GM23338 (cell line): ENCODE measurements at regions not wholly inside any gene's neighbourhood (a gene's known extent, or its start where the extent isn't known, plus 50 kb on each side); places are given as distances from the start of the nearest gene placed in this dataset.

ENCODE experiments used
- ATAC-seq: fragments of 200-7000 bp; cut with Tn5 transposase; 3 replicates; pipeline ENCODE4 v1.9.1; 2020
- DNase-seq: peaks from one replicate; pipeline ENCODE4 v3.0.0-alpha.2; 2015; ENCODE audit warnings: low spot score
- H2AFZ ChIP-seq: fragments of 200-600 bp; sonication (generic); 2 replicates; pipeline ENCODE4 v1.8.0; 2016; ENCODE audit warnings: antibody characterized with exemption, mild to moderate bottlenecking, moderate library complexity
- H3F3A ChIP-seq: fragments of 200-600 bp; sonication (generic); replicated peaks from 2 replicates; pipeline ENCODE4 v1.8.0; 2017; ENCODE audit warnings: antibody characterized with exemption, mixed run types, low read depth
- H3K27ac ChIP-seq: fragments of 200-600 bp; sonication (generic); 2 replicates; pipeline ENCODE4 v1.6.1; 2016; ENCODE audit warnings: low read depth
- H3K27me3 ChIP-seq: fragments of 200-600 bp; sonication (generic); 2 replicates; pipeline ENCODE4 v1.8.0; 2016; ENCODE audit warnings: mild to moderate bottlenecking, mixed run types, moderate library complexity; ENCODE audit not compliant: insufficient read depth
- H3K36me3 ChIP-seq: fragments of 200-600 bp; sonication (generic); 2 replicates; pipeline ENCODE4 v1.8.0; 2016; ENCODE audit warnings: mild to moderate bottlenecking; ENCODE audit not compliant: insufficient read depth
- H3K4me1 ChIP-seq: fragments of 200-600 bp; sonication (generic); 2 replicates; pipeline ENCODE4 v1.8.0; 2016; ENCODE audit warnings: mild to moderate bottlenecking, moderate library complexity; ENCODE audit not compliant: insufficient read depth
- H3K4me2 ChIP-seq: fragments of 200-600 bp; sonication (generic); 2 replicates; pipeline ENCODE4 v1.7.1; 2017; ENCODE audit warnings: mixed run types
- H3K4me3 ChIP-seq: fragments of 200-600 bp; sonication (generic); 2 replicates; pipeline ENCODE4 v1.6.1; 2016; ENCODE audit warnings: mixed run types
- H3K79me2 ChIP-seq: fragments of 200-600 bp; sonication (generic); replicated peaks from 2 replicates; pipeline ENCODE4 v1.8.0; 2017; ENCODE audit warnings: mild to moderate bottlenecking; ENCODE audit not compliant: insufficient read depth
- H3K9me2 ChIP-seq: fragments of 200-600 bp; sonication (generic); 2 replicates; pipeline ENCODE4 v1.8.0; 2017; ENCODE audit not compliant: insufficient read depth
- H4K20me1 ChIP-seq: fragments of 200-600 bp; sonication (generic); replicated peaks from 2 replicates; pipeline ENCODE4 v1.8.0; 2017; ENCODE audit warnings: mild to moderate bottlenecking; ENCODE audit not compliant: insufficient read depth
- H3K27ac Mint-ChIP-seq: 2 replicates; pipeline ENCODE4 v1.8.0; 2020; ENCODE audit warnings: inconsistent platforms, mild to moderate bottlenecking, moderate library complexity, mixed read lengths
- H3K27me3 Mint-ChIP-seq: 3 replicates; pipeline ENCODE4 v1.8.0; 2022; ENCODE audit warnings: low read depth, mild to moderate bottlenecking, moderate library complexity, mixed read lengths, inconsistent platforms; ENCODE audit not compliant: insufficient read depth, poor library complexity
- H3K36me3 Mint-ChIP-seq: 3 replicates; pipeline ENCODE4 v1.8.0; 2021; ENCODE audit warnings: low read depth, mild to moderate bottlenecking, inconsistent platforms, moderate library complexity, mixed read lengths
- H3K4me1 Mint-ChIP-seq: 3 replicates; pipeline ENCODE4 v1.8.0; 2020; ENCODE audit warnings: mild to moderate bottlenecking, inconsistent platforms, mixed read lengths
- H3K4me3 Mint-ChIP-seq: 3 replicates; pipeline ENCODE4 v1.8.0; 2021; ENCODE audit warnings: moderate library complexity, mild to moderate bottlenecking, inconsistent platforms, mixed read lengths
- H3K9me3 Mint-ChIP-seq: 3 replicates; pipeline ENCODE4 v1.8.0; 2020; ENCODE audit warnings: moderate library complexity, mild to moderate bottlenecking, inconsistent platforms, mixed read lengths
- CREB1 ChIP-seq: fragments of 250-450 bp; sonication (Bioruptor Pico); IDR thresholded peaks from 2 replicates; pipeline ENCODE4 v1.5.0; 2020; ENCODE audit warnings: low read depth, mild to moderate bottlenecking, moderate library complexity
- CTCF ChIP-seq, 2 experiments: fragments of 200-600 bp in 1 of 2; sonication (generic) in 1 of 2; conservative IDR thresholded peaks; 2 replicates each; pipeline versions ENCODE4 v1.5.1 to v1.6.1; 2016 to 2017; ENCODE audit warnings: antibody characterized with exemption in 2 of 2, low read depth in 2 of 2, mild to moderate bottlenecking in 2 of 2, moderate library complexity in 1 of 2
- ETS1 ChIP-seq: IDR thresholded peaks from 2 replicates; pipeline ENCODE4 v1.6.1; 2016; ENCODE audit warnings: antibody characterized with exemption
- EZH2 ChIP-seq: fragments of 200-600 bp; sonication (generic); IDR thresholded peaks from one replicate; pipeline ENCODE4 v1.8.0; 2017; ENCODE audit warnings: antibody characterized with exemption, mild to moderate bottlenecking, low read depth; ENCODE audit not compliant: unreplicated experiment
- EZH2phosphoT487 ChIP-seq: fragments of 200-600 bp; sonication (generic); IDR thresholded peaks from one replicate; pipeline ENCODE4 v1.8.1; 2018; ENCODE audit warnings: antibody characterized with exemption; ENCODE audit not compliant: unreplicated experiment
- POLR2AphosphoS5 ChIP-seq: IDR thresholded peaks from 2 replicates; pipeline ENCODE4 v1.6.1; 2016; ENCODE audit warnings: antibody characterized with exemption, low read depth
- REST ChIP-seq: IDR thresholded peaks from one replicate; pipeline ENCODE4 v1.6.1; 2018; ENCODE audit warnings: antibody characterized with exemption; ENCODE audit not compliant: unreplicated experiment
- STAT1 ChIP-seq: IDR thresholded peaks from one replicate; pipeline ENCODE4 v1.6.1; 2016; ENCODE audit warnings: antibody characterized with exemption; ENCODE audit not compliant: unreplicated experiment
- ZNF114 ChIP-seq: fragments of 250-450 bp; sonication (Bioruptor Pico); IDR thresholded peaks from 2 replicates; pipeline ENCODE4 v1.5.0; 2020; ENCODE audit warnings: mild to moderate bottlenecking, moderate library complexity
- ZNF331 ChIP-seq: fragments of 250-450 bp; sonication (Bioruptor Pico); IDR thresholded peaks from 2 replicates; pipeline ENCODE4 v1.5.0; 2020; ENCODE audit warnings: low read depth, mild to moderate bottlenecking, moderate library complexity

GRCh38 chr2:24411488-24412151 lies 51.3 kb upstream of the ITSN2 start:
- H3K4me1 Mint-ChIP-seq = peaks cover 6% of the 10 kb centered on the region
- no peak overlapping the region for H3K4me3 Mint-ChIP-seq
- no peak for TF ChIP-seq ZNF331 (CRISPR knock-in tag)
- H3K27me3 Mint-ChIP-seq = peaks cover under 1% of the 10 kb centered on the region
- no peaks in the 10 kb centered on the region for H3K9me3 Mint-ChIP-seq
- Histone ChIP-seq H3K4me3 (no peak overlapping the region), H3K36me3 (no peaks in the 10 kb centered on the region), H4K20me1 (no peaks in the 10 kb centered on the region), H3K79me2 (no peaks in the 10 kb centered on the region), H3K9me2 (no peaks in the 10 kb centered on the region), H3K4me1 (0 out of 2 replicates have a peak, but pooled peaks cover 13% of the 10 kb centered on the region), H3K4me2 (no peak overlapping the region), H3K27me3 (no peaks in the 10 kb centered on the region), H3F3A (no peaks in the 10 kb centered on the region), H2AFZ (peak overlapping the region; percentile 75; the same call in 1 of the 2 replicates), H3K27ac (no peak overlapping the region)
- DNase-seq (peak; percentile 41), ATAC-seq (peak; percentile 32; the same call in 2 of the 3 replicates)
- no peaks in the 10 kb centered on the region; the same call in 2 of the 3 replicates for H3K36me3 Mint-ChIP-seq
- no peak overlapping the region for H3K27ac Mint-ChIP-seq

GRCh38 chr2:24410976-24411375 lies 50.6 kb upstream of the ITSN2 start:
- DNase-seq (no peak), ATAC-seq (no peak)
- Histone ChIP-seq H3K79me2 (no peaks in the 10 kb centered on the region), H3K4me3 (no peak overlapping the region), H3K27ac (no peak overlapping the region), H3K4me2 (no peak overlapping the region), H3F3A (no peaks in the 10 kb centered on the region), H4K20me1 (no peaks in the 10 kb centered on the region), H3K9me2 (no peaks in the 10 kb centered on the region), H3K36me3 (no peaks in the 10 kb centered on the region), H3K27me3 (no peaks in the 10 kb centered on the region), H3K4me1 (0 out of 2 replicates have a peak, but pooled peaks cover 13% of the 10 kb centered on the region), H2AFZ (peak overlapping the region; percentile 75; the same call in 1 of the 2 replicates)
- no peaks in the 10 kb centered on the region; the same call in 2 of the 3 replicates for H3K36me3 Mint-ChIP-seq
- peaks cover 6% of the 10 kb centered on the region for H3K4me1 Mint-ChIP-seq
- H3K4me3 Mint-ChIP-seq = no peak overlapping the region
- H3K27me3 Mint-ChIP-seq = no peaks in the 10 kb centered on the region
- H3K27ac Mint-ChIP-seq = no peak overlapping the region
- no peaks in the 10 kb centered on the region for H3K9me3 Mint-ChIP-seq
- TF ChIP-seq EZH2phosphoT487 = no peak
- no peak for TF ChIP-seq STAT1
- no peak for TF ChIP-seq EZH2
- TF ChIP-seq ZNF114 = no peak
- no peak for TF ChIP-seq ETS1
- no peak for TF ChIP-seq CTCF (conservative IDR thresholded peaks at IDR 0.05; ENCODE audit: low read depth in 2 of 2)
- no peak for TF ChIP-seq CREB1 (CRISPR knock-in tag)
- TF ChIP-seq REST = no peak
- no peak for TF ChIP-seq POLR2AphosphoS5
